Activated CD4-positive, alpha-beta memory T cell treated with anti-CD3 and anti-CD28 coated beads, Interleukin-2, amount 10 ng/mL, durations not matched to agents 7 days and 5 days (primary cell): ENCODE measurements at regions not wholly inside any gene's neighbourhood (a gene's known extent, or its start where the extent isn't known, plus 50 kb on each side); places are given as distances from the start of the nearest gene placed in this dataset.

ENCODE experiments used
- CTCF ChIA-PET: fragments of 350-600 bp; sonication (Branson Sonifier 250); formaldehyde crosslinking; loops from one replicate; lab custom pipeline; 2021; ENCODE audit warnings: antibody characterized with exemption, inconsistent platforms; lab: Charles Lee
- POLR2A ChIA-PET: fragments of 350-600 bp; sonication (Branson Sonifier 250); formaldehyde crosslinking; loops from one replicate; lab custom pipeline; 2021; ENCODE audit warnings: antibody characterized with exemption; lab: Charles Lee
- DNase-seq: peaks from one replicate; pipeline ENCODE4 v3.0.0-alpha.2; 2020
- H3K27ac Mint-ChIP-seq: one replicate; pipeline ENCODE4 v1.8.0; 2021; ENCODE audit warnings: mild to moderate bottlenecking, mixed read lengths
- H3K27me3 Mint-ChIP-seq: one replicate; pipeline ENCODE4 v1.8.0; 2021; ENCODE audit warnings: mixed read lengths
- H3K36me3 Mint-ChIP-seq: one replicate; pipeline ENCODE4 v1.8.0; 2021; ENCODE audit warnings: low read depth, mixed read lengths
- H3K4me1 Mint-ChIP-seq: one replicate; pipeline ENCODE4 v1.8.0; 2021; ENCODE audit warnings: mixed read lengths
- H3K4me3 Mint-ChIP-seq: one replicate; pipeline ENCODE4 v1.8.0; 2021; ENCODE audit warnings: mild to moderate bottlenecking, mixed read lengths
- H3K9me3 Mint-ChIP-seq: one replicate; pipeline ENCODE4 v1.8.0; 2021; ENCODE audit warnings: mixed read lengths

- H3K27me3 Mint-ChIP-seq = no peaks in the 10 kb centered on the region
- H3K4me3 Mint-ChIP-seq = no peak overlapping the region
- DNase-seq = no peak
- no peak overlapping the region for H3K27ac Mint-ChIP-seq
- H3K4me1 Mint-ChIP-seq = no peaks in the 10 kb centered on the region
- CTCF ChIA-PET = no interaction called here
- H3K36me3 Mint-ChIP-seq = no peaks in the 10 kb centered on the region
- POLR2A ChIA-PET = no interaction called here
- H3K9me3 Mint-ChIP-seq = peaks cover 3% of the 10 kb centered on the region
Observed at GRCh38 chr13:62631619-62632018, 1216.0 kb upstream of the PCDH20 start.

- Mint-ChIP-seq H3K4me3 (no peak overlapping the region), H3K36me3 (no peaks in the 10 kb centered on the region), H3K27ac (no peak overlapping the region), H3K27me3 (no peaks in the 10 kb centered on the region), H3K9me3 (peaks cover 3% of the 10 kb centered on the region), H3K4me1 (no peaks in the 10 kb centered on the region)
- POLR2A ChIA-PET = no interaction called here
- CTCF ChIA-PET = no interaction called here
- DNase-seq = no peak
Observed at GRCh38 chr13:62631124-62631523, 1215.5 kb upstream of the PCDH20 start.

GRCh38 chr13:62629618-62630017 lies 1214.0 kb upstream of the PCDH20 start:
- H3K27ac Mint-ChIP-seq = no peak overlapping the region
- H3K9me3 Mint-ChIP-seq = peaks cover 6% of the 10 kb centered on the region
- CTCF ChIA-PET = no interaction called here

GRCh38 chr13:62627226-62627625 lies 1211.6 kb upstream of the PCDH20 start:
- Mint-ChIP-seq H3K27ac (no peak overlapping the region), H3K4me3 (no peak overlapping the region), H3K4me1 (no peaks in the 10 kb centered on the region), H3K27me3 (no peaks in the 10 kb centered on the region), H3K9me3 (peaks cover 6% of the 10 kb centered on the region), H3K36me3 (no peaks in the 10 kb centered on the region)
- no peak for DNase-seq
- ChIA-PET CTCF (no interaction called here), POLR2A (no interaction called here)

More at GRCh38 chr13:62629618-62630017, 1214.0 kb upstream of the PCDH20 start:
- H3K4me1 Mint-ChIP-seq = no peaks in the 10 kb centered on the region
- no peaks in the 10 kb centered on the region for H3K27me3 Mint-ChIP-seq
- H3K4me3 Mint-ChIP-seq = no peak overlapping the region
- no peak for DNase-seq
- no peaks in the 10 kb centered on the region for H3K36me3 Mint-ChIP-seq
- POLR2A ChIA-PET = no interaction called here

GRCh38 chr13:62626771-62627170 lies 1211.1 kb upstream of the PCDH20 start:
- POLR2A ChIA-PET = no interaction called here
- no peak overlapping the region for H3K27ac Mint-ChIP-seq
- no peak overlapping the region for H3K4me3 Mint-ChIP-seq
- no peak for DNase-seq
- no peaks in the 10 kb centered on the region for H3K4me1 Mint-ChIP-seq
- no peaks in the 10 kb centered on the region for H3K27me3 Mint-ChIP-seq
- peaks cover 6% of the 10 kb centered on the region for H3K9me3 Mint-ChIP-seq
- CTCF ChIA-PET = no interaction called here
- H3K36me3 Mint-ChIP-seq = no peaks in the 10 kb centered on the region

- H3K27ac Mint-ChIP-seq = no peak overlapping the region
- H3K9me3 Mint-ChIP-seq = peaks cover 4% of the 10 kb centered on the region
- H3K4me1 Mint-ChIP-seq = no peaks in the 10 kb centered on the region
- ChIA-PET CTCF (no interaction called here), POLR2A (no interaction called here)
- H3K4me3 Mint-ChIP-seq = no peak overlapping the region
- H3K36me3 Mint-ChIP-seq = no peaks in the 10 kb centered on the region
- no peaks in the 10 kb centered on the region for H3K27me3 Mint-ChIP-seq
- no peak for DNase-seq
Observed at GRCh38 chr13:62625214-62625881, 1209.7 kb upstream of the PCDH20 start.

- Mint-ChIP-seq H3K27ac (no peak overlapping the region), H3K27me3 (no peaks in the 10 kb centered on the region), H3K4me3 (no peak overlapping the region), H3K4me1 (no peaks in the 10 kb centered on the region), H3K9me3 (peaks cover 7% of the 10 kb centered on the region), H3K36me3 (no peaks in the 10 kb centered on the region)
- CTCF ChIA-PET = no interaction called here
- DNase-seq = no peak
- POLR2A ChIA-PET = no interaction called here
Observed at GRCh38 chr13:62613819-62614218, 1198.2 kb upstream of the PCDH20 start.

- ChIA-PET CTCF (no interaction called here), POLR2A (no interaction called here)
- Mint-ChIP-seq H3K4me3 (no peak overlapping the region), H3K9me3 (peaks cover 10% of the 10 kb centered on the region), H3K27ac (no peak overlapping the region), H3K27me3 (no peaks in the 10 kb centered on the region), H3K4me1 (no peaks in the 10 kb centered on the region), H3K36me3 (no peaks in the 10 kb centered on the region)
- no peak for DNase-seq
Observed at GRCh38 chr13:62611343-62611742, 1195.7 kb upstream of the PCDH20 start.

- H3K4me1 Mint-ChIP-seq = no peaks in the 10 kb centered on the region
- H3K27me3 Mint-ChIP-seq = no peaks in the 10 kb centered on the region
- H3K27ac Mint-ChIP-seq = no peak overlapping the region
- peaks cover 10% of the 10 kb centered on the region for H3K9me3 Mint-ChIP-seq
- no peak overlapping the region for H3K4me3 Mint-ChIP-seq
- H3K36me3 Mint-ChIP-seq = no peaks in the 10 kb centered on the region
- DNase-seq = no peak
- ChIA-PET POLR2A (no interaction called here), CTCF (no interaction called here)
Observed at GRCh38 chr13:62598708-62599107, 1183.1 kb upstream of the PCDH20 start.

- H3K4me1 Mint-ChIP-seq = no peaks in the 10 kb centered on the region
- H3K4me3 Mint-ChIP-seq = no peak overlapping the region
- peaks cover 11% of the 10 kb centered on the region for H3K9me3 Mint-ChIP-seq
- no peaks in the 10 kb centered on the region for H3K27me3 Mint-ChIP-seq
- no peak overlapping the region for H3K27ac Mint-ChIP-seq
- DNase-seq = no peak
- no peaks in the 10 kb centered on the region for H3K36me3 Mint-ChIP-seq
- CTCF ChIA-PET = no interaction called here
- POLR2A ChIA-PET = no interaction called here
Observed at GRCh38 chr13:62595976-62596375, 1180.3 kb upstream of the PCDH20 start.

GRCh38 chr13:62593804-62594203 lies 1178.2 kb upstream of the PCDH20 start:
- ChIA-PET POLR2A (no interaction called here), CTCF (interaction anchor here (0.6 kb wide), 1 partner anchor 14 kb away, joined by 3 read pairs; no protein-coding TSS in a partner anchor)
- no peak overlapping the region for H3K4me3 Mint-ChIP-seq
- no peak for DNase-seq
- no peak overlapping the region for H3K27ac Mint-ChIP-seq
- H3K36me3 Mint-ChIP-seq = no peaks in the 10 kb centered on the region
- H3K4me1 Mint-ChIP-seq = no peaks in the 10 kb centered on the region
- no peaks in the 10 kb centered on the region for H3K27me3 Mint-ChIP-seq
- H3K9me3 Mint-ChIP-seq = peaks cover 11% of the 10 kb centered on the region

GRCh38 chr13:62583466-62583865 lies 1167.8 kb upstream of the PCDH20 start:
- H3K27ac Mint-ChIP-seq = no peak overlapping the region
- peaks cover 2% of the 10 kb centered on the region for H3K9me3 Mint-ChIP-seq
- POLR2A ChIA-PET = no interaction called here
- no peaks in the 10 kb centered on the region for H3K4me1 Mint-ChIP-seq
- CTCF ChIA-PET = no interaction called here
- H3K4me3 Mint-ChIP-seq = no peak overlapping the region
- H3K36me3 Mint-ChIP-seq = no peaks in the 10 kb centered on the region
- no peaks in the 10 kb centered on the region for H3K27me3 Mint-ChIP-seq
- no peak for DNase-seq

GRCh38 chr13:62578402-62578801 lies 1162.8 kb upstream of the PCDH20 start:
- Mint-ChIP-seq H3K27me3 (no peaks in the 10 kb centered on the region), H3K36me3 (no peaks in the 10 kb centered on the region), H3K9me3 (peaks cover 4% of the 10 kb centered on the region), H3K27ac (no peak overlapping the region), H3K4me1 (no peaks in the 10 kb centered on the region), H3K4me3 (no peak overlapping the region)
- no peak for DNase-seq
- POLR2A ChIA-PET = no interaction called here
- CTCF ChIA-PET = no interaction called here

GRCh38 chr13:62564770-62565169 lies 1149.1 kb upstream of the PCDH20 start:
- DNase-seq = no peak
- Mint-ChIP-seq H3K27me3 (no peaks in the 10 kb centered on the region), H3K27ac (no peak overlapping the region), H3K9me3 (no peaks in the 10 kb centered on the region), H3K4me1 (no peaks in the 10 kb centered on the region), H3K4me3 (no peak overlapping the region), H3K36me3 (no peaks in the 10 kb centered on the region)
- ChIA-PET CTCF (no interaction called here), POLR2A (no interaction called here)
